Thoracic aorta (tissue), 2 donors: ENCODE measurements at regions not wholly inside any gene's neighbourhood (a gene's known extent, or its start where the extent isn't known, plus 50 kb on each side); places are given as distances from the start of the nearest gene placed in this dataset.

ENCODE experiments used
- ATAC-seq: fragments of 150-250 bp; one replicate; pipeline ENCODE4 v1.8.0; 2017; ENCODE audit warnings: low read depth; ENCODE audit not compliant: insufficient number of reproducible peaks, low FRiP score
- DNase-seq: peaks from one replicate; pipeline ENCODE4 v3.0.0-alpha.2; 2020; ENCODE audit warnings: low spot score
- H3K27ac ChIP-seq, 2 donors: fragments of 200-600 bp; sonication (generic); 1 replicate in 1 of 2; 2 replicates in 1 of 2; pipeline ENCODE4 v1.5.1; 2016; ENCODE audit warnings: mild to moderate bottlenecking in 2 of 2, moderate library complexity in 2 of 2
- H3K27me3 ChIP-seq: fragments of 200-600 bp; sonication (generic); replicated peaks from 2 replicates; pipeline ENCODE4 v1.6.0; 2016; ENCODE audit warnings: mild to moderate bottlenecking; ENCODE audit not compliant: insufficient read depth
- H3K36me3 ChIP-seq: fragments of 200-600 bp; sonication (generic); one replicate; pipeline ENCODE4 v1.5.1; 2016
- H3K4me1 ChIP-seq, 2 donors: fragments of 200-600 bp; sonication (generic); 1 replicate in 1 of 2; 2 replicates in 1 of 2; pipeline versions ENCODE4 v1.5.1 to v1.6.0; 2016; ENCODE audit warnings: low read depth in 2 of 2, mild to moderate bottlenecking in 1 of 2; ENCODE audit not compliant: control insufficient read depth in 1 of 2
- H3K4me3 ChIP-seq: fragments of 200-600 bp; sonication (generic); 2 replicates; pipeline ENCODE4 v1.5.1; 2016; ENCODE audit warnings: mild to moderate bottlenecking
- H3K9me3 ChIP-seq: fragments of 200-600 bp; sonication (generic); 2 replicates; pipeline ENCODE4 v1.5.1; 2016
- TF ChIP-seq, protein P1 (sequence below): fragments of 200-600 bp; sonication (generic); IDR thresholded peaks from one replicate; pipeline ENCODE4 v1.5.1; 2019; ENCODE audit warnings: antibody characterized with exemption

DNA sequence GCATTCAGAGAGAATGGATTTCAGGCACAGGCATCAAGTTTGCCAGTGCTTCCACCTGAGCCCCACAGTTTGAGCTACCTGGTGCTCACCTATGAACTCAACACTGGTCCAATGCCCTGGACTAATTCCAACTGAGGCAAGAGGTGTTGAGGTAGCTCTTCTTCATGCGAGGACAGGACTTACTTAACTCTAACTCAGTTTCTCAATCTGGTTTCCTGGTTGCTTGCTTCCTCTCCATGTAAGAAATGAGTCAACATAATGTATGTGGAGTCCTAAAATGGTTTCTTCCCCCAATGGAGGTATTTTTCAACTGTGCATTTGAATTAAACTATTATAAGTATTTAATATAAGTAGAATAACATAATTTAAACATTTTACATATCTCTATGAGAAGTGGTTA, 523.6 kb upstream of the DAB2 start:
- H3K9me3 ChIP-seq, result no peaks in the 10 kb centered on the region
- TF ChIP-seq, protein P1, sequence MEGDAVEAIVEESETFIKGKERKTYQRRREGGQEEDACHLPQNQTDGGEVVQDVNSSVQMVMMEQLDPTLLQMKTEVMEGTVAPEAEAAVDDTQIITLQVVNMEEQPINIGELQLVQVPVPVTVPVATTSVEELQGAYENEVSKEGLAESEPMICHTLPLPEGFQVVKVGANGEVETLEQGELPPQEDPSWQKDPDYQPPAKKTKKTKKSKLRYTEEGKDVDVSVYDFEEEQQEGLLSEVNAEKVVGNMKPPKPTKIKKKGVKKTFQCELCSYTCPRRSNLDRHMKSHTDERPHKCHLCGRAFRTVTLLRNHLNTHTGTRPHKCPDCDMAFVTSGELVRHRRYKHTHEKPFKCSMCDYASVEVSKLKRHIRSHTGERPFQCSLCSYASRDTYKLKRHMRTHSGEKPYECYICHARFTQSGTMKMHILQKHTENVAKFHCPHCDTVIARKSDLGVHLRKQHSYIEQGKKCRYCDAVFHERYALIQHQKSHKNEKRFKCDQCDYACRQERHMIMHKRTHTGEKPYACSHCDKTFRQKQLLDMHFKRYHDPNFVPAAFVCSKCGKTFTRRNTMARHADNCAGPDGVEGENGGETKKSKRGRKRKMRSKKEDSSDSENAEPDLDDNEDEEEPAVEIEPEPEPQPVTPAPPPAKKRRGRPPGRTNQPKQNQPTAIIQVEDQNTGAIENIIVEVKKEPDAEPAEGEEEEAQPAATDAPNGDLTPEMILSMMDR, result no peak
- H3K4me1 ChIP-seq, result no peaks in the 10 kb centered on the region
- no peak for ATAC-seq
- no peak overlapping the region for H3K4me3 ChIP-seq
- H3K27me3 ChIP-seq, result no peaks in the 10 kb centered on the region
- H3K27ac ChIP-seq, result no peak overlapping the region
- no peaks in the 10 kb centered on the region for H3K36me3 ChIP-seq
- no peak for DNase-seq

DNA sequence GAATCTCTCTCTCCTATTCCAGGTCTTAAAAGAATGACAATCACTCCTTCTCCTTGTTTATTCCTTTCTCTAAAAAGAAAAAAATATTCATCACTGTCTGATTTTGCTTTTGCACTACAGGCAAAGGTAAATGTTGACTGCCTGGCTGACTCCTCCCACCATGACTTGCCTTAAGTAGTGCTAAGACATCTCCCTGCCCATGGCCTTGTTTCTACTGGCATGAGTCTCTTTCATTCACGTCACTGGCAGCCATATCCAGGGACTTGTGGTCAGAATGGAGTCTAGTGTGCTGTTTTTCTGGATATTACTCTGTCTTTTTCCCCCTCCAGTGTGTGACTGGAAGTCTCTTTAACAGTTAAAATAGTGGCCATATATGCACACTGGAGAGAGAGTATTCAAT, 522.9 kb upstream of the DAB2 start:
- ATAC-seq (no peak), DNase-seq (no peak)
- TF ChIP-seq, protein P1, result no peak
- H3K4me1 ChIP-seq, result no peaks in the 10 kb centered on the region
- no peak overlapping the region for H3K27ac ChIP-seq
- no peaks in the 10 kb centered on the region for H3K36me3 ChIP-seq
- no peaks in the 10 kb centered on the region for H3K9me3 ChIP-seq
- no peaks in the 10 kb centered on the region for H3K27me3 ChIP-seq
- H3K4me3 ChIP-seq, result no peak overlapping the region

DNA sequence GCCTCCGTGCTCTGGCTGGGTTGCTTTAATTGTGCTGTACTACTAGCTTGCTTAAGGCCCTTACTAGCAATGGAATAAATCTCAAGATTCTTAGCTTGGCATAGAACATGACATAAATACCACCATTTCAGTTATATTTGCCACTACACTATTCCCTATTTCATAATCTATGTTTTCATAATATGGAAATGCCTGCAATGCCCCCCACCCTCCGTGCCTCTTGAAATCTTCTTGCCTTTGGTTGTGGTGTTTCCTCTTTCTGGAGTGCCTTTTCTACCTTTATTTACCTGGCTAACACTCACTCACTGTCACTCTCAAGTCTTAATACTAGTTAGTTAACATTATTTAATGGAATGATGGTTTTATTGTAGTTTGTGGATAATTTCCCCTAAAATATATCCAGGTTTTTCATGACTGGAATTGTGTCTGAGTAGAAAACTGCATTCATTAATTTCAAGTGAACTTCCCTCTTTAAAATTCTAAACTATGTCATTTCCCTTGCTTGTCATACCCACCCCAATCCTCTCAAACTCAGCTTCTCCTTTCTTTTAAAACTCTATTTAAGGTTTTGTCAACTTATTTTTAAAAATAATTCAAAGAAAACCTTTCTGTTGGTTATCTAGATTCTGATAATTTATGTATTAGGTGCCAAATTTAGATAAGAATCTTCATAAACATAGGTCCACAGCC, 521.7 kb upstream of the DAB2 start:
- TF ChIP-seq, protein P1, result no peak
- Histone ChIP-seq H3K27me3 (no peaks in the 10 kb centered on the region), H3K27ac (no peak overlapping the region), H3K4me1 (no peaks in the 10 kb centered on the region), H3K4me3 (no peak overlapping the region), H3K36me3 (no peaks in the 10 kb centered on the region), H3K9me3 (no peaks in the 10 kb centered on the region)
- ATAC-seq (no peak), DNase-seq (no peak)

DNA sequence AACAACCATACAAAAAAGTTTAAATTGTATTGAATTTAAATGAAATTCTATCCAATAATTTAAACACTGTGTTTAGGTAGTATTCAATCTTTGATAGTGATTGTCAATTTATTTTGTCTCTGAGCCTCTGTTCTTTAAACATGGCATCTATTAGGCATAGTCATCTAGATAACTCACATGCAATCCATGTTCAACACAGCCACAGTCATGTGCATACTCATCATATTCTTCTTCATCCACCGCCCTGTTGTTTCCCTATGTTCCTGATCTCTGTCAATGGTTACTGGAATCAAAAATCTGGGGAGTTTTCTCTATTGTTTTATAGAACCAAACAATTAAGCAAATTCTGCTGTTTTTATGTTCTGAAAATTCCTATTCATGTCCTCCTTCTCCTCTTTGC, 521.1 kb upstream of the DAB2 start:
- DNase-seq, result no peak
- Histone ChIP-seq H3K4me1 (no peaks in the 10 kb centered on the region), H3K27me3 (no peaks in the 10 kb centered on the region), H3K36me3 (no peaks in the 10 kb centered on the region), H3K4me3 (no peak overlapping the region), H3K9me3 (no peaks in the 10 kb centered on the region), H3K27ac (no peak overlapping the region)
- TF ChIP-seq, protein P1, result no peak
- ATAC-seq, result no peak

DNA sequence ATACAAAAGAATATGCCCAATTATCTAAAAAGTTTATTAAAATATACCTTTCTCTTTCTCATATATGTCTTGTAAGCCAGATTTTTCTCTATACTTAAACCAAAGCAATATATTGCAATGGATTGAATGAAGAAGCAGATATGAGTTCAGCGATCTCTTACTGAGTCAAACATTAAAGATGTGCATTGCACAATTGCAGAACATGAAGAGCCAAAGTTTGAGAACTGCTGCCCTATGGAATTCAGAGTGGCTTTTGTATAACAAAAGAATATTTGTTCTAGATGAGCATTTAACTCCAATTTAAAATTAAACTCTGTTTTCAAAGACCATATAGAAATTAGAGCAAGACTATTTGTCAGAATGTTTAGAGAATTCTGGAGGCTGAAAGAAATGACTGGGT, 519.0 kb upstream of the DAB2 start:
- Histone ChIP-seq H3K27me3 (no peaks in the 10 kb centered on the region), H3K9me3 (no peaks in the 10 kb centered on the region), H3K27ac (no peak overlapping the region), H3K4me3 (no peak overlapping the region), H3K36me3 (no peaks in the 10 kb centered on the region), H3K4me1 (no peaks in the 10 kb centered on the region)
- no peak for DNase-seq
- ATAC-seq, result no peak
- TF ChIP-seq, protein P1, result no peak
